Transverse colon (tissue), 4 donors: ENCODE measurements at regions not wholly inside any gene's neighbourhood (a gene's known extent, or its start where the extent isn't known, plus 50 kb on each side); places are given as distances from the start of the nearest gene placed in this dataset.
A peak's percentile ranks its signal among the peaks of the same experiment; 100 is the strongest.

ENCODE experiments used
- DNase-seq: peaks from one replicate; pipeline ENCODE4 v3.0.0-alpha.2; 2019
- H3K27ac ChIP-seq, 4 donors: fragments of 200-600 bp; sonication (generic); 2 replicates each; pipeline ENCODE4 v1.5.1; 2016 to 2018; ENCODE audit warnings: inconsistent platforms in 4 of 4
- H3K27me3 ChIP-seq: fragments of 200-600 bp; sonication (generic); 2 replicates; pipeline ENCODE4 v1.5.1; 2017; ENCODE audit warnings: inconsistent platforms
- H3K36me3 ChIP-seq, 4 donors: fragments of 200-600 bp; sonication (generic); 2 replicates each; pipeline ENCODE4 v1.5.1; 2017 to 2019; ENCODE audit warnings: inconsistent platforms in 4 of 4
- H3K4me1 ChIP-seq, 4 donors: fragments of 200-600 bp; sonication (generic); 2 replicates each; pipeline ENCODE4 v1.5.1; 2017 to 2020; ENCODE audit warnings: inconsistent platforms in 4 of 4
- H3K4me3 ChIP-seq, 4 donors: fragments of 200-600 bp; sonication (generic); 1 replicate in 1 of 4; 2 replicates in 3 of 4; pipeline versions ENCODE4 v1.5.1 to v1.6.1; 2017 to 2019; ENCODE audit warnings: inconsistent platforms in 4 of 4
- H3K9me3 ChIP-seq, 2 donors: fragments of 200-600 bp; sonication (generic); 2 replicates each; pipeline ENCODE4 v1.5.1; 2017 to 2019; ENCODE audit warnings: inconsistent platforms in 2 of 2
- CTCF ChIP-seq, 5 experiments: fragments of 200-600 bp in 3 of 5; fragments of 450-650 bp in 2 of 5; sonication (generic) in 3 of 5; IDR thresholded peaks; 1 replicate in 2 of 5; 2 replicates in 3 of 5; pipeline ENCODE4 v1.5.1; 2016 to 2017; ENCODE audit warnings: antibody characterized with exemption in 5 of 5, inconsistent platforms in 3 of 5, mild to moderate bottlenecking in 2 of 5, moderate library complexity in 1 of 5
- EP300 ChIP-seq: sonication (generic); formaldehyde crosslinking; IDR thresholded peaks from one replicate; pipeline ENCODE4 v1.6.1; 2017; ENCODE audit warnings: antibody characterized with exemption, low read depth
- POLR2A ChIP-seq: fragments of 450-650 bp; IDR thresholded peaks from one replicate; pipeline ENCODE4 v1.6.1; 2016; ENCODE audit warnings: antibody characterized with exemption, mild to moderate bottlenecking, moderate library complexity
- POLR2AphosphoS5 ChIP-seq, 3 donors: sonication (generic); formaldehyde crosslinking; IDR thresholded peaks; one replicate each; pipeline ENCODE4 v1.6.1; 2016; ENCODE audit warnings: antibody characterized with exemption in 3 of 3
- WGBS, 2 donors: methylation state at CpG; one replicate each; pipeline ENCODE4 v1.1.5; 2018; ENCODE audit warnings: low coverage in 1 of 2; 5-methylcytosine and 5-hydroxymethylcytosine counted together
- in situ Hi-C, 4 donors: fragments of 200-750 bp; cut with MboI; loops; one replicate each; pipeline versions ENCODE4 v1.15.0 to v1.15.1; 2017; ENCODE audit warnings: low sequenced_read_pairs in 3 of 4, low pct_ligation_motif_present in 1 of 4, low pct_unique_long_range_greater_than_20kb in 1 of 4
- intact Hi-C: fragments of 100-400 bp; cut with DNase I; formaldehyde crosslinking; loops from one replicate; pipeline ENCODE4 v1.15.1; 2023; ENCODE audit warnings: low total_unique reads

- Histone ChIP-seq H3K9me3 (no peaks in the 10 kb centered on the region), H3K27me3 (no peaks in the 10 kb centered on the region), H3K4me3 (no peak overlapping the region), H3K27ac (no peak overlapping the region), H3K4me1 (peaks cover 0 to 6% (median 0%) of the 10 kb centered on the region in 4 donors), H3K36me3 (no peaks in the 10 kb centered on the region)
- intact Hi-C loops: no loop called here
- TF ChIP-seq POLR2A (no peak), CTCF (IDR thresholded peaks at IDR 0.05) (no peak), POLR2AphosphoS5 (IDR thresholded peaks at IDR 0.05) (no peak), EP300 (no peak)
- DNase-seq: no peak
- in situ Hi-C loops: no loop called here
- WGBS, 2 donors: 32 to 40% methylated on average over 1 of the region's 1 CpG
Measured at GRCh38 chr4:30882443-30882842, 162.3 kb downstream of the PCDH7 start.

GRCh38 chr4:30882995-30883675 is 163.0 kb downstream of the PCDH7 start:
- intact Hi-C loops (no loop called here), in situ Hi-C loops (no loop called here)
- Histone ChIP-seq H3K27me3 (no peaks in the 10 kb centered on the region), H3K36me3 (no peaks in the 10 kb centered on the region), H3K4me3 (no peak overlapping the region), H3K9me3 (no peaks in the 10 kb centered on the region), H3K4me1 (peaks cover 0 to 6% (median 0%) of the 10 kb centered on the region in 4 donors), H3K27ac (no peak overlapping the region)
- TF ChIP-seq POLR2AphosphoS5 (IDR thresholded peaks at IDR 0.05) (no peak), EP300 (no peak), CTCF (IDR thresholded peaks at IDR 0.05) (no peak)
- 35 to 47% methylated on average over 6 to 7 of the region's 7 CpGs for WGBS, 2 donors
- DNase-seq: no peak

- H3K27me3 ChIP-seq: no peaks in the 10 kb centered on the region
- peaks cover 6 to 41% (median 24%) of the 10 kb centered on the region in 4 donors for H3K4me1 ChIP-seq
- DNase-seq: no peak
- in situ Hi-C loops: no loop called here
- H3K9me3 ChIP-seq: no peaks in the 10 kb centered on the region
- intact Hi-C loops: no loop called here
- no peak overlapping the region for H3K4me3 ChIP-seq
- TF ChIP-seq EP300 (no peak), POLR2AphosphoS5 (IDR thresholded peaks at IDR 0.05) (no peak), POLR2A (no peak), CTCF (IDR thresholded peaks at IDR 0.05) (no peak)
- H3K36me3 ChIP-seq: no peaks in the 10 kb centered on the region
- WGBS, 2 donors: 53% methylated on average over 10 of the region's 10 CpGs
- H3K27ac ChIP-seq: peak overlapping the region in 3 of 4 donors; percentile 27 to 38 (median 35)
Measured at GRCh38 chr4:30901461-30902451, 181.6 kb downstream of the PCDH7 start.

GRCh38 chr4:30903502-30904214 is 183.5 kb downstream of the PCDH7 start:
- in situ Hi-C loops (no loop called here), intact Hi-C loops (no loop called here)
- H3K4me1 ChIP-seq: peaks cover 6 to 41% (median 24%) of the 10 kb centered on the region in 4 donors
- H3K9me3 ChIP-seq: no peaks in the 10 kb centered on the region
- H3K4me3 ChIP-seq: no peak overlapping the region
- H3K27ac ChIP-seq: peak overlapping the region; percentile 52 to 71 (median 64)
- DNase-seq: no peak
- no peaks in the 10 kb centered on the region for H3K27me3 ChIP-seq
- TF ChIP-seq EP300 (no peak), POLR2A (no peak), CTCF (IDR thresholded peaks at IDR 0.05) (no peak), POLR2AphosphoS5 (IDR thresholded peaks at IDR 0.05) (no peak)
- no peaks in the 10 kb centered on the region for H3K36me3 ChIP-seq
